Vagina (tissue), 2 donors: ENCODE measurements at regions not wholly inside any gene's neighbourhood (a gene's known extent, or its start where the extent isn't known, plus 50 kb on each side); places are given as distances from the start of the nearest gene placed in this dataset.

Experiments used
- CTCF ChIP-seq, 3 experiments: fragments of 450-650 bp in 2 of 3; fragments of 200-600 bp in 1 of 3; sonication (generic) in 1 of 3; IDR thresholded peaks; one replicate each; pipeline ENCODE4 v1.5.1; 2017 to 2019; ENCODE audit warnings: antibody characterized with exemption in 3 of 3, mild to moderate bottlenecking in 2 of 3, moderate library complexity in 2 of 3
- POLR2A ChIP-seq, 2 donors: fragments of 450-650 bp; IDR thresholded peaks; one replicate each; pipeline ENCODE4 v1.6.1; 2017; ENCODE audit warnings: antibody characterized with exemption in 2 of 2, mild to moderate bottlenecking in 2 of 2, moderate library complexity in 2 of 2
- POLR2AphosphoS5 ChIP-seq, 2 donors: sonication (generic); formaldehyde crosslinking; IDR thresholded peaks; one replicate each; pipeline ENCODE4 v1.9.0; 2017; ENCODE audit warnings: antibody characterized with exemption in 2 of 2, mild to moderate bottlenecking in 2 of 2, low read depth in 1 of 2; ENCODE audit not compliant: insufficient read depth in 1 of 2

GRCh38 chr18:11388755-11389680 lies 220.4 kb upstream of the SLC35G4 start:
- TF ChIP-seq POLR2AphosphoS5 (IDR thresholded peaks at IDR 0.05; ENCODE audit: insufficient read depth in 1 of 2, low read depth in 1 of 2) (no peak), POLR2A (IDR thresholded peaks at IDR 0.05) (no peak), CTCF (IDR thresholded peaks at IDR 0.05) (no peak)
